Esophagus muscularis mucosa (tissue), 4 donors: ENCODE measurements at regions not wholly inside any gene's neighbourhood (a gene's known extent, or its start where the extent isn't known, plus 50 kb on each side); places are given as distances from the start of the nearest gene placed in this dataset.
A peak's percentile ranks its signal among the peaks of the same experiment; 100 is the strongest.

Source experiments
- DNase-seq: peaks from one replicate; pipeline ENCODE4 v3.0.0-alpha.2; 2017; ENCODE audit errors: extremely low spot score
- H3K27ac ChIP-seq, 4 donors: fragments of 200-600 bp; sonication (generic); replicated peaks in 1 of 4; 1 replicate in 3 of 4; 2 replicates in 1 of 4; pipeline ENCODE4 v1.5.1; 2016 to 2019; ENCODE audit warnings: mild to moderate bottlenecking in 1 of 4
- H3K27me3 ChIP-seq, 4 donors: fragments of 200-600 bp; sonication (generic); one replicate each; pipeline versions ENCODE4 v1.5.1 to v1.6.0; 2016 to 2019
- H3K36me3 ChIP-seq, 4 donors: fragments of 200-600 bp; sonication (generic); one replicate each; pipeline ENCODE4 v1.5.1; 2016 to 2019
- H3K4me1 ChIP-seq, 4 donors: fragments of 200-600 bp; sonication (generic); one replicate each; pipeline ENCODE4 v1.5.1; 2016 to 2019
- H3K4me3 ChIP-seq, 4 donors: fragments of 200-600 bp; sonication (generic); 1 replicate in 2 of 4; 2 replicates in 2 of 4; pipeline ENCODE4 v1.5.1; 2016 to 2019; ENCODE audit warnings: mild to moderate bottlenecking in 4 of 4, moderate library complexity in 1 of 4
- H3K9me3 ChIP-seq, 4 donors: fragments of 200-600 bp; sonication (generic); 1 replicate in 3 of 4; 2 replicates in 1 of 4; pipeline ENCODE4 v1.5.1; 2016 to 2019
- CTCF ChIP-seq, 3 experiments: fragments of 200-600 bp in 2 of 3; fragments of 450-650 bp in 1 of 3; sonication (generic) in 2 of 3; IDR thresholded peaks; one replicate each; pipeline ENCODE4 v1.5.1; 2017 to 2019; ENCODE audit warnings: antibody characterized with exemption in 3 of 3, mild to moderate bottlenecking in 2 of 3, moderate library complexity in 1 of 3
- EP300 ChIP-seq: sonication (generic); formaldehyde crosslinking; IDR thresholded peaks from one replicate; pipeline ENCODE4 v1.6.1; 2017; ENCODE audit warnings: antibody characterized with exemption
- POLR2A ChIP-seq: fragments of 450-650 bp; IDR thresholded peaks from one replicate; pipeline ENCODE4 v1.6.1; 2017; ENCODE audit warnings: antibody characterized with exemption, moderate library complexity, mild to moderate bottlenecking, low read depth
- POLR2AphosphoS5 ChIP-seq, 2 donors: sonication (generic); formaldehyde crosslinking; IDR thresholded peaks; one replicate each; pipeline ENCODE4 v1.6.1; 2017; ENCODE audit warnings: antibody characterized with exemption in 2 of 2
- WGBS: methylation state at CpG from one replicate; pipeline ENCODE4 v1.1.5; 2018; 5-methylcytosine and 5-hydroxymethylcytosine counted together
- intact Hi-C: fragments of 100-400 bp; cut with DNase I; formaldehyde crosslinking; loops from one replicate; pipeline ENCODE4 v1.15.1; 2023

DNA sequence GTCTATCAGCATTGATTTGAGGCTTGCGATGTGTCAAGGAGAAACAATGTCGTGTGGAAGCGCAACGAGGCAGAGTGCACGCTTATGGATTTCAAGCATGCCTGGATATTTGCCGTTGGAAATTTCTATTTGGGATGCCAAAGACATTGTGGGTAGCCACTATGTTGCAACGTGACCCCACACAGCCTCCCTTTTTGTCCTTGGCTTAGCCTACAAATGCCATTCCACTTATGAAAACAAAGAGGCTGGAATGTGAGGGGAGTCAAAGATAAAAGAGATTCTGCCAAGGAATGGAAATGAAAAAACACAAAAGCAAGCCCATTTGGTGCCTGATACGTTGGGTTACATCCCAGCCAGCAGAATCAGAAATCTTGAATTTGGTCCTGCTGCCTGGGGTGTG is 721.2 kb downstream of the GALR1 start:
- no peaks in the 10 kb centered on the region for H3K36me3 ChIP-seq
- H3K27me3 ChIP-seq, result peaks cover 0 to 15% (median 0%) of the 10 kb centered on the region in 4 donors
- WGBS, result 72% methylated on average over 8 of the region's 8 CpGs
- no peak overlapping the region for H3K4me3 ChIP-seq
- peaks cover 0 to under 1% (median 0%) of the 10 kb centered on the region in 4 donors for H3K9me3 ChIP-seq
- H3K4me1 ChIP-seq, result no peaks in the 10 kb centered on the region
- intact Hi-C loops, result no loop called here
- TF ChIP-seq POLR2A, result no peak
- no peak for TF ChIP-seq POLR2AphosphoS5 (IDR thresholded peaks at IDR 0.05)
- TF ChIP-seq CTCF (IDR thresholded peaks at IDR 0.05), result no peak
- no peak for TF ChIP-seq EP300
- H3K27ac ChIP-seq, result no peak overlapping the region
- no peak for DNase-seq

DNA sequence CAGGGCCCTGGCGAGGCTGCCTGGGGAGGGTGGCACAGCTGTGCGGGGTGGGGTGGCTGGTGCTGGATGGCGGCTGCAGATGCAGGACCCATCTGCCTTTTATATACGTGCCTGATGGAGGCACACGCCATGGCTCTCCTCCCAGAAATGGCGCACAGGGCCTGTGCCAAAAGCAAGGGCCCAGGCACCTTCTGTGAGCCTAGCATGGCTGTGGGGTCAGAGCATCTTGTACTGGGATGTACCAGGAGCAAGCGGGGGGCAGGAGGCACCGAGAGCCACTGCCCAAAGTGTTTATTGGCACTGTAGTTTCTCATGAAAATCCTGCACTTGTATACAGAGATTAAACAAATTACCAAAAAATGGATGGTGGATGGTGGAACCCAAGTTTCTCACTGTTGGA is 724.1 kb downstream of the GALR1 start:
- intact Hi-C loops, result no loop called here
- 86% methylated on average over 7 of the region's 8 CpGs for WGBS

GRCh38 chr18:77974329-77974728 is 724.7 kb downstream of the GALR1 start:
- TF ChIP-seq EP300 (no peak), POLR2AphosphoS5 (IDR thresholded peaks at IDR 0.05) (no peak), POLR2A (no peak), CTCF (IDR thresholded peaks at IDR 0.05) (no peak)
- intact Hi-C loops, result no loop called here

More for the DNA sequence above, 724.1 kb downstream of the GALR1 start:
- Histone ChIP-seq H3K36me3 (no peaks in the 10 kb centered on the region), H3K4me3 (no peak overlapping the region), H3K4me1 (no peaks in the 10 kb centered on the region), H3K27ac (no peak overlapping the region), H3K27me3 (peaks cover 0 to 6% (median 0%) of the 10 kb centered on the region in 4 donors), H3K9me3 (no peaks in the 10 kb centered on the region)
- no peak for TF ChIP-seq POLR2A
- no peak for TF ChIP-seq EP300
- TF ChIP-seq CTCF (IDR thresholded peaks at IDR 0.05), result no peak
- TF ChIP-seq POLR2AphosphoS5 (IDR thresholded peaks at IDR 0.05), result no peak
- DNase-seq, result peak; percentile 64

GRCh38 chr18:77977331-77977730 is 727.7 kb downstream of the GALR1 start:
- no peak for TF ChIP-seq POLR2A
- no peak for TF ChIP-seq CTCF (IDR thresholded peaks at IDR 0.05)
- no peak for TF ChIP-seq EP300
- TF ChIP-seq POLR2AphosphoS5 (IDR thresholded peaks at IDR 0.05), result no peak
- H3K4me1 ChIP-seq, result no peaks in the 10 kb centered on the region
- WGBS, result 92% methylated on average over 10 of the region's 11 CpGs

More at GRCh38 chr18:77974329-77974728, 724.7 kb downstream of the GALR1 start:
- 75% methylated on average over 1 of the region's 1 CpG for WGBS
- H3K27ac ChIP-seq, result no peak overlapping the region
- no peak overlapping the region for H3K4me3 ChIP-seq
- no peaks in the 10 kb centered on the region for H3K36me3 ChIP-seq
- H3K27me3 ChIP-seq, result peaks cover 0 to 6% (median 0%) of the 10 kb centered on the region in 4 donors
- no peaks in the 10 kb centered on the region for H3K4me1 ChIP-seq
- H3K9me3 ChIP-seq, result no peaks in the 10 kb centered on the region
- no peak for DNase-seq

GRCh38 chr18:77980275-77980674 is 730.6 kb downstream of the GALR1 start:
- TF ChIP-seq POLR2AphosphoS5 (IDR thresholded peaks at IDR 0.05), result no peak
- TF ChIP-seq CTCF (IDR thresholded peaks at IDR 0.05), result no peak
- TF ChIP-seq POLR2A, result no peak
- no peak for TF ChIP-seq EP300
- H3K9me3 ChIP-seq, result no peaks in the 10 kb centered on the region
- H3K27ac ChIP-seq, result no peak overlapping the region
- H3K36me3 ChIP-seq, result no peaks in the 10 kb centered on the region
- WGBS, result 76% methylated on average over 10 of the region's 10 CpGs
- H3K4me3 ChIP-seq, result no peak overlapping the region
- H3K27me3 ChIP-seq, result no peaks in the 10 kb centered on the region
- intact Hi-C loops, result no loop called here
- DNase-seq, result no peak
- no peaks in the 10 kb centered on the region for H3K4me1 ChIP-seq

More at GRCh38 chr18:77977331-77977730, 727.7 kb downstream of the GALR1 start:
- no peaks in the 10 kb centered on the region for H3K36me3 ChIP-seq
- no peak overlapping the region for H3K27ac ChIP-seq
- no peaks in the 10 kb centered on the region for H3K27me3 ChIP-seq
- no peaks in the 10 kb centered on the region for H3K9me3 ChIP-seq
- no peak overlapping the region for H3K4me3 ChIP-seq
- DNase-seq, result peak; percentile 91
- intact Hi-C loops, result no loop called here
